Ishikawa (cell line): ENCODE measurements at regions not wholly inside any gene's neighbourhood (a gene's known extent, or its start where the extent isn't known, plus 50 kb on each side); places are given as distances from the start of the nearest gene placed in this dataset.

Experiments used
- CEBPB ChIP-seq: IDR thresholded peaks from 2 replicates; pipeline ENCODE4 v1.6.1; 2012
- CREB1 ChIP-seq: IDR thresholded peaks from 2 replicates; pipeline ENCODE4 v1.6.1; 2012; ENCODE audit warnings: low read depth
- EGR1 ChIP-seq: IDR thresholded peaks from 2 replicates; pipeline ENCODE4 v1.6.1; 2012
- FOXM1 ChIP-seq: IDR thresholded peaks from 2 replicates; pipeline ENCODE4 v1.6.1; 2012; ENCODE audit warnings: low read depth, borderline replicate concordance
- MAX ChIP-seq: IDR thresholded peaks from 2 replicates; pipeline ENCODE4 v1.6.1; 2012
- RAD21 ChIP-seq: IDR thresholded peaks from 2 replicates; pipeline ENCODE4 v1.6.1; 2012; ENCODE audit warnings: low read depth
- REST ChIP-seq: IDR thresholded peaks from 2 replicates; pipeline ENCODE4 v1.6.1; 2012; ENCODE audit warnings: low read depth, mild to moderate bottlenecking
- TAF1 ChIP-seq: IDR thresholded peaks from 2 replicates; pipeline ENCODE4 v1.6.1; 2012; ENCODE audit warnings: low read depth, mild to moderate bottlenecking
- YY1 ChIP-seq: IDR thresholded peaks from 2 replicates; pipeline ENCODE4 v1.6.1; 2012; ENCODE audit warnings: low read depth
- ZBTB7A ChIP-seq: IDR thresholded peaks from 2 replicates; pipeline ENCODE4 v1.6.1; 2012; ENCODE audit warnings: low read depth

GRCh38 chr20:40433341-40433861 is 255.6 kb downstream of the MAFB start:
- TF ChIP-seq ZBTB7A (no peak), CEBPB (no peak), FOXM1 (no peak), CREB1 (no peak), RAD21 (no peak), YY1 (no peak), REST (no peak), EGR1 (no peak), TAF1 (no peak), MAX (no peak)
